GM19351 (cell line): ENCODE measurements at regions not wholly inside any gene's neighbourhood (a gene's known extent, or its start where the extent isn't known, plus 50 kb on each side); places are given as distances from the start of the nearest gene placed in this dataset.
"Not testable (repeated sequence)": the region's sequence is repeated elsewhere in the genome, so short reads cannot be mapped to it uniquely, and the experiment has no call there.

ENCODE experiments used
- ATAC-seq: cut with Tn5 transposase; IDR thresholded peaks from one replicate; pipeline ENCODE4 v1.9.1; 2021; ENCODE audit warnings: mild to moderate bottlenecking, moderate library complexity; ENCODE audit not compliant: unreplicated experiment

DNA sequence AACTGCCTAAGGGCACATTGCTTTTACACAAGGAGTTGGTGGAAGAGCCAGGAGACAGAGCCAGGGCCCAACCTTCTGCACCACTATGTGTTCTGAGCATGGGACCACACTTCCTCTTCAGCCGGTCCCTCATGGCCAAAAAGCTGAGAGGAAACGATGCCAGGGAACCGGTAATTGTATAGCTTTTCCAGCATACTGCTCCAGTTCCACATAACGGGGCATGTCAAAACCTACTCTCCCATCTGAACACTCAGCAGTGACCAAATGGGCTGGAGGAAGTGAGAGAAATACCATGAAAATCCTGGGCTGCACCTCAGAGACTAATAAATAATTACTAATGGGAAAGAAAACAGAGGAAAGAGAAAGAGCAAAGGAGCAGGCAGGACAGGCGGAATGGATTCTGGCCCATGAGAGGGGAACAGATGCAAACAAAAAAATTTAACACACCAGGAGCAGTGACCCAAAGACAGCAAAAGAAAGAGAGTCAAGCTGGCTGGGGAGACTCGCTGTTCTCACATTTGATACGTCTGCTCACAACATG is 52.0 kb upstream of the BMP2 start:
- no peak for ATAC-seq

DNA sequence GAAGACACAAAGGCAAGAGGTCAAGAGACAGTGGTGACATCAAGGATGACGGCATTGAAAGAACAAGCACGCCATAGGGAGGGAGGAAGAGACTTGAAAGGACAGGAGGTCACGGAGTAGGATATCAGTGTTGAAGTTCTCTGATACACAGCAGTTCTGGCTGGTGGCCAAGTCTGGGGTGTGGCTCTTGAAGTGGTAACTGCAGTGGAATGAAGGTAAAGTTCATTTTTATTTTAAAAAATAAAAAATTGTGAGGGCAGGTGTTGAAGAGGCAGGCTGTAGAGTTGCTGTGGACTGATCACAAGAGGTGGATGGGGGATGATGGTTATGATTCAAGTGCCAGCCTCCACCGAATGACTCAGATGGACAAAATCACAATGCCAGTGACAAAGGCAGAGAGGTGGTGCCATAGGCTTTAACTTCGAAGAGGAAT is 53.2 kb upstream of the BMP2 start:
- no peak for ATAC-seq

DNA sequence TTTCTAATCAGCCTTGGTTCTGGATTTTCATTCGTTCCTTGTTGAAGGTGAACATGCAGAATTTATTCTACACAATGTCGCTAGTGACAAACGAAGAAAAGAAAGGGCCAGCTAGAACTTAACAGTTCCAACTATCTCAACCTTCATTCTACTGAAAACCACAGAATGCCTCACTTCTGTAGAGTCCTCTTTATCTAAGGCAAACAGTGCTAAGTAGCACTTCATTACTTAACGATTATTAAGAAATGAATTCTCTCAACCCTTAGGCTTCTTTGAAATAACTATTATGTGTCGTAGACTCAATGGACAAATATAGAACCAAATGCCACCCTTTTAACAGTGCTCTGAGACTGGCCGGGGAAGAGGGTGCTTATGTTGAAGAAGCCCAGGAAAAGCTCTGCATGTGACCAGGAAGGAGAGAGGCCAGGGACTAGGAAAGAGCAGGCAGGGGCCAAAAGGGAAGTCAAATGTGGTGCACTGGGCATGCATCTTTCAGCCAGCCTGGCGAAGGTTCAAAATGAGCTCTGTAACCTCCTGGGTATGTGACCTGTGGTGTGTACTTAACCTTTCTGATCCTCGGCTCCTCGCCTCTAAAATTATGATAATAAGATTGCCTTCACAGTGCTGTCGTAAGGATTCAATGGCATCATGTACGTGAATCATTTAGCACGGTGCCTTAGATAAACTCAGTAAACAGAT is 55.4 kb upstream of the BMP2 start:
- no peak for ATAC-seq

DNA sequence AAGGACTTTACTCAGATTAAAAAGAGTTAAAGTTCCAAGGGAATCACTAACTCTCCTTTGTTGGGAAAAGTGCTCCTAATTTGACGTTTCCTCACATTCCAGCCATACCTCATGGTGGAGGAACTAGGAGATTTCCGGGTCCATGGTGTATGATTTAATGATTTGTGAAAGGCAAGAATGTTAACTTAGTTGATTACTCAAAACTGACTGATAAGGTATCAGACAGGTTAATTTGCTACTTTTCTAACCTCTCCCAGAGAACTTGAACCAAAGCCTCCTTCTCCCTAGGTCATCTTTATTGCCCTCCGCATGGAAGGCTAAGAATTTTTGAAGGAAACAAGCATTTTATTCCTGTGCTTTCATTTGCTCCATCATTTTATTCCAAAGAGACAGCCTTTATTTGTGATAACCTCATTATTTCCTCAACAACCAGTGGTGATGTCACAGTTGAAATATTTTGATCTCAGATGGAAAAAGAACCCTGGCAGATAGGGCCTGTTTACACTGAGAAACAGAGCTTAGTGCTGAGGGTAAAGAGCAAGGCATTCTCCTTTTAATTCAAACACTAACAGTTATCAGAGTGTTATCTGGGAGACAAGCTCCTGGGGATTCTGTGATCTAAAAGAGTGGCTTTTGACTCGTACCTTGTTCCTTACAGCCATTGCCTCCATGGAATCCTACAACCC is 57.4 kb upstream of the BMP2 start:
- ATAC-seq: no peak

DNA sequence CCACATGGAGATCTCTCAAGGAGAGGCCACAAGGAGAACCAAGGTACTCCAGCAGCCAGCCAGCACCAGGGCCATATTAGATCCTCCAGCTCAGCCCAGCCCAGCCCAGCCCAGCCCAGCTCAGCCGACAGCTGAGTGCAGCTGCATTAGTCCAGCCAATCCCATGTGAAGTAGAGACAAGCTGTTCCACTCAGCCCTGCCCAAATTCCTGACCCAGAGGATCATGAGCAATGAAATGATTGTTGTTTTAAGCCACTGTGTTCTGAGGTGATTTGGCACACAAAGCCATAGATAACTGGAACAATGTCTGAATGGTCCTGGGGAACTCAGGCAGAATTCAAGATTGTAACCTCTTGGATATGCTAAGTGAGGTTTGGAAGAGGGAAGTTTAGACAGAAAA is 59.5 kb upstream of the BMP2 start:
- ATAC-seq: no peak

DNA sequence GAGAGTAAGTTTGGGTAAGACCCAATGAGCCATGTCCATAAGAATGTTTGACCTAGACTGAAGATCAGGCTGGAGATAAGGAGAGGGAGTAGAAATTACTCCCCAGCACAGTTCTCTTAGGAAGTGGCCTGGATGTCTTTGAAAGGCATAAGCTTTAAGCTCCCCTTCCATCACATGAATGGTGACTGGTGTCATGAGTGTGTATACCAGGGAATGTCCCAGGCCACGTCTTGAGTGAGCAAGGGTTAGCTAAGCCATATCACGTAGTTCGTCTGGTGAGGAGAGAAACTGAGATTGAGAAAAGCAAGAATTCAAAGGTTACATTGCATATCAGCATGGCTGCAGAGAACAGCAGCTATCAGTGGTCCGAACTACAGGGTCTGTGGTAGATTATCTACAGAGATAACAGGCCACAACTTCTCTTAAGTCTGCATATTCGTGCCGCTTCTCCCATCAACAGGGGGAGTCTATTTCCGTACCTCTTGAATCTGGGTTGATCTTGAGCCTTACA is 60.1 kb upstream of the BMP2 start:
- no peak for ATAC-seq

DNA sequence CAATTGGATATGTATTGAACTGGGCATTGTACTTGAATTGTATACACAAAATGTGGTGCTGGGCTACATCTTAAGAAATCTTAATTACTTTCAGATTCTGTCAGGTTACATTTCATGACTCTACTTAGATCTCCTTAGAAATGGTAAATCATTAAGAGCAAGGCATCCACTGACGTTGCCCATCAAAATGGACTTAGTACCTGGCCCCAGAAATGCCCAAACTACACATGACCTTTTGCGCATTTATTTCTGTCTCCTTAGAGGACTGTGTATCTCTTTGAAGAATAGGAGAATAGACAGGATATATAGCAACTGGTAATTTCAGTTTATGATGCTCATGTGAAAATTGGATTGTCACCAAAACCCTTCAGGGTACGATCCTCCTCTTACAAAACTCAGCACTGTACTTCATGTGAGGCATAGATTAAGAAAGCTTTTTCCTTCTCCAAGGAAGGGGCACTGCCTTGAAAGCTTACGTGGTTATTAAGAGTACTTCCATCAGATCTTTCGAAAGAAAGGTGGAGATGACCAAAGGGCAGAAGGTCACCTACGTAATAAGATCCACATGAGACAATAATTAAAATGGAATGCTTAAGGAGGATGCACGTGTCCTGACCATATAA is 61.4 kb upstream of the BMP2 start:
- no peak for ATAC-seq

DNA sequence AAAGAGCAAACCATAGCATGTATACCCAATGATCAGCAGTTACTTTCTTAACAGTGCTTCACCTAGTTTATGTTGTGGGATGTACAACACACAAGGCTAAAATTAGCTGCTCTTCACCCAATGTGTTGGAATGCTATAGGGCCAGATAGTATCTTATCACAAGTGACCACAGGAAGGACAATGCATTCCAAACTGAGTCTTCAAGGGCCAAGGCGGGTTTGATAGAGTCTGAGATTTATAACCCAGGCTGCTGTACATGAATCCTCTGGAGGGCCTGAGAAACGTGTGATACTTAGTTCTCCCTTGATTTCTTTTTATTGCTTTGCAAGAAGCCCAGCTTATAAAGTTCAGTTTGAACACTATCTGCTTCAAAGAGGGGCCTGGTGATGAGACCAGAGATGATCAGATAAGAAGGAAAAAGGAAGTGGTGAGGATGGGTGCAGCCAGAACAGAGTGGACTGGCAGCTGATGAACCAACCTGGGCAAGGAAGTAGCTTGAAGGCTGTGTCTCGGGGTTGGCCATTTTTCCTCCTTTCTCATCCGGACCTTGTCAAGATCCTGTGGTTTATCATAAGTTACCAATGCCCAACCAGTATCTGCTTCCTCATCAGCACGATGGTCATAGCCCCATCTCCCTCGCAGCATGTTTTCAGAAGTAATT is 62.2 kb upstream of the BMP2 start:
- no peak for ATAC-seq

DNA sequence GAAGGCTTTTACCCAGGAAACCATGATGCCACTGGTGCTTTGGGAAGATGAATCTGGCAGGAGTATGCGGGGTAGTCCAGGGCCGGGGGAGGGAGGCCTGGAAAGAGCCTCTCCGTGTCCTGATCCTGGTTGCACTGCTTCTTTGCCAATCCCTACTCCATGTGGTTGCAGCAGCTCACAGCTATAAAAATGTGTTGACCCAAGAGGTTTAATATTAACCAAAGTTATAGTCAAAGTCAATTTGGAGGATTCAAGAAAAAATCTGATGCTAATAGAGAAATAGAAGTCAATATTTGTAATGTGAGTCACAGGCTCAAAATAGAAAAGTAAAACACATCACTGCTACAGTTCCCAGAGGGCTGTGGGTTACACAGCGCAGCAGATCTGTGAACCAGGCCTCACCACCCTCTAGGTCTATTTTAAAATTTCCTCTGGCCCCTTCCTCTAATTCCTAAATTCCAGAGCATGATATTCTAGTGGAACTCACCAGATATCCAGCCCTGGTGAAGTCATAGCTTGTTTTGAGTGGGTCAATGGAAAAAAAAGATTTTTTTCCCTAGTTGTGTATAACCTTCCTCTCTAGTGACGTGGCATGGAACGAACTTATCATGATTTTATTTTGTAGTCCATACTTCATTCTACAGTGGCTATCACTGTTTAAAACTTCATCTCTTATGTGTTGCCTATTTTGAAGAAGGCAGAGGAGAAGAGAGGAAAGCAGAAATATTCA is 63.2 kb upstream of the BMP2 start:
- no peak for ATAC-seq

DNA sequence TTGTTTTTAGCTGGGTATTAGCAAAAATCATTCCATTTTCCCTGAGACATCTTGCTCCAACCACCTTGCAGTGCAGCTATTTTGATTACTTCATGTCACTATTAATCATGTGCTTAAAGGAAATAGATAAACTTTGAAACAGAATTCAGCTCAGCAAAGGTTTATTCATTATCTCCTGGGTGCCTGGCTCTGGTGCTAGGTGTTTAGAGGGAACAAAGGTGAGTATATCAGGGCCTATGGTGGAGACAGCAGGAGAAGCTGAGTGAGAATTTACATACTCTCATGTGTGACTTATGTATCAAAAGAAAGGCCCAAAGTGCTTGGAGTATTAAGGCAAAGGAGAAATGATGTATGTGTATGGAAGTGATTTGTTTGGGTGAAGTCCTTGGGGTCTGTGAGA is 63.8 kb upstream of the BMP2 start:
- no peak for ATAC-seq

DNA sequence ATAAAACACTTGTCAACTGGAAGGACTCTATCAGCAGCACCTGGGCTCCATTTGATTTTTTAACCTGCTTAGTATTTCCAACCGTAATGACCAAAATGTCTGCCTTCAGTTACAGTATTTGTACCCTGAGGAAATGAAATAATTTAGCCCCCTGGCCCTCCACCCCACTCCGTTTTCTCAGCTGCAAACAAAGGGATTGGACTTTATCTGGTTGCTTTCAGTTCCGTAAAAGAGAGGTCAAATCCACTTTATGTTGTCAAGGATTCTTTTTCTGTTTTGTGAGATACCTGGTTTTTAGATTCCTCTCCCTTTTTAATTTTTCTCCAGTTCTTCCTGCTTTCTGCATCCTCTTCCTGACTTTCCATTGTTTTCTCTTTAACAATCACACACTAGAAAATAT is 64.4 kb upstream of the BMP2 start:
- no peak for ATAC-seq

DNA sequence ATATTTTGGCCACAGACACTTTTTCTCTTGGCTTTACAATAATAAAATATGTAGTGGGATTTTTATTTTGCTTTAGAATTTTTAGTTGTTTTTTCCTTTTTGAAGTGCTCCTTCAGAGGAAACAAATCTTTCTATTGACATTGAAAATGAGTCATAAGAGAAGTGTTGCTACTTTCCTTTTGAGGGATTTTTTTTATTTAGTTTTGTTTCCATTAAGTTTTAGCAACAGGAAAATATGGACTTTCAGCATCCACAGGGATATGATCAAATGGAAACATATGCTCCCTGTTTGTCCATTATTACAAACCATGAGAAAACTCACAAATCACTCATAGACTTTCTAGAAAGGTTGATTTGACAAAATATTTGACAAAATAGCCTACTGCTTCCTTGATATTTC is 65.3 kb upstream of the BMP2 start:
- no peak for ATAC-seq

DNA sequence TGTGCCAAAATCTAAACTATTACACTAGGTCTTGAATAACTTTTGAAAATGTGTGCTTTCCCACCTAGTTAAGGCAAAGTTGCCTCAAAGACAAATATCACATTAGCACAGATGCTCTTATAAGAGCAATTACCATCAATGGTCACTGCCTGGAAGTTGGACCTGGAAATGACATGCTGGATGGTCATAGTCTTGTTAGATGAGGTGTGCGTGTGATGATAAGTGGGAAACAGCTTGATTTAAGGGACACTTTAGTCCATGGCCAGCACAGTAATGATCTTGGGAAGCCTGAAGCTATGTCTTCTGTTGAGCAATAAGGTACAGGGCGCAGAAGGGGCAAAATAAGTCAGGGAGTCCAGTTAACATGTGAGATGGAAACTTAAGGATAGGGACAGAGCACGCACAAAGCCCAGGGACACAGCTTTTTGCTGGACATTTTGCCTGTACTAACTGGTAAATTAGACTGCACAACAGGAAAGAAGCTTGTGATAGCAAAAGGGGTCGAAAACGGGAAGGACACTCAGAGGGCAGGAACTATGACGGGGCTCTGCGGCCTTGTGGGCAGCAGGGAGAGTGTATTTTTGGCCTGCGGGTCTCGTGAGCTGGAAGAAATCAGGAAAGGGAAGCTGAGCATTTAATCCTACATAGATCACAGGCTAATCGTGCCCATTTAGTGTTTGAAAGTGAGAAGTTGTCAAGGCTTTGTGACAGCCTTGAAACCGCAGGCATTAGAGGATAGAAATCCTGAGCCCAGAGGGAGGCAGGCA is 66.7 kb upstream of the BMP2 start:
- ATAC-seq: no peak

DNA sequence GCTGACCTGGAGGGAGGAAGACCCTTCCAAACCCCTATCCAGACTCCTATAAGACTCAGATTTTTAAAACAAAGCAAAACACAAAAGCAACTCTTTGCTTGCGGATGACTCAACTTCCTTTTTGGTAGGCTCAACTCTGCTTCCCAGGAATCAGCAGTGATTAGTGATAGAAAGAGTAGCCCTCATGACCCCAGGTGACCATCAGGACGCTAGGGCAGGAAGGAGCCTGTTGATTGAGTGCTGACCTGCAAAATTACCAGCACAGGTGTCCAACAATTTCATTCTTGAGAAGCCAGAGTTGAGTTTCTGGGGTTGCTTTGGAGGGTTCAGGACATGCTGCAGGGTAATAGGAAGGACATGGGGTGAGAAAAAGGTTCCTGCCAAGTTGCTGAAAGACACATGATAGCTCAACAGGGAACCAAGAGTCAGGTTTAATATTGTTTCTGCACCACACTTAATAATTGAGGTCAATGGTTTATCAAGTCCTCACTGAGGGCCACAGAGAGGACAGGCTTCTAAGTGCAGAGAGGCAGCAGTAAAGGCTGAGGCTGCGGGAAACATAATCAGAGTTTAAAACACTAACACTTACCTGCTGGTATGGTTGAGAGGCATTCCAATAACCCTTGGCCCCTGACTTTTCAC is 67.4 kb upstream of the BMP2 start:
- no peak for ATAC-seq

DNA sequence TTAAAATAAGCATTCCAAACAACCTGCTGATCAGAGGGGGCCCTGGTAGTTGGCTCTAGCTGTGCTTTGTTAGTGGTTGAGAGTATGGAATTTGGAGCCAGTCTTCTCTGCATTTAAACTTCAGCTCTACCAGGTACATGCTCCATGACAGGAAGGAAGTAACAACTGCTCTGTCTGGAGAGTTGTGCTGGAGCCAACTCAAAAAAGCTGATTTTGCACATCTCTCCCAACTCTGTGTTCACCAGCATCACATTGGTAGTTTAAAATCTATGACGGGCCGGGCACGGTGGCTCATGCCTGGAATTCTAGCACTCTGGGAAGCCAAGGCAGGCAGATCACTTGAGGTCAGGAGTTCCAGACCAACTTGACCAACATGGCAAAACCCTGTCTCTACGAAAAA is 68.8 kb upstream of the BMP2 start:
- ATAC-seq: no peak

DNA sequence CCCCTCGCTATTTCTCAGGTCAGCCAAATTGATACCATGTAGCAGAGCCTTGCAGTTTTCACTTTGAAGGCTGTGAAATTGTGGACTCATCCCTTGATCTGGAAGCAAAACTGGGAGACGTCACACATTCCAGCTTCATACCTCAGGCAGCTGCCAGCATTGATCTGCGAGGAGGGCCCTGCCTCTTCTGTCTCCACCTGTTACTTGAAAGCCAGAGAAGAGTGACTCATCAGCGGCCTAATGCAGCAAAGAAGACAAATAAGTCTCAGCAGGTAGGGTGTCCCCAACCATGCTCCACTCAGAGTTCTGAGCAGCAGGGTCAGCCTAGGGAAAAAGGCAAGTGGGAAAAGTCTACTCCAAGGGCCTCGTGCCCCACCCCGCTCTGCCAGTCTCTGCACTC is 69.4 kb upstream of the BMP2 start:
- ATAC-seq: no peak

DNA sequence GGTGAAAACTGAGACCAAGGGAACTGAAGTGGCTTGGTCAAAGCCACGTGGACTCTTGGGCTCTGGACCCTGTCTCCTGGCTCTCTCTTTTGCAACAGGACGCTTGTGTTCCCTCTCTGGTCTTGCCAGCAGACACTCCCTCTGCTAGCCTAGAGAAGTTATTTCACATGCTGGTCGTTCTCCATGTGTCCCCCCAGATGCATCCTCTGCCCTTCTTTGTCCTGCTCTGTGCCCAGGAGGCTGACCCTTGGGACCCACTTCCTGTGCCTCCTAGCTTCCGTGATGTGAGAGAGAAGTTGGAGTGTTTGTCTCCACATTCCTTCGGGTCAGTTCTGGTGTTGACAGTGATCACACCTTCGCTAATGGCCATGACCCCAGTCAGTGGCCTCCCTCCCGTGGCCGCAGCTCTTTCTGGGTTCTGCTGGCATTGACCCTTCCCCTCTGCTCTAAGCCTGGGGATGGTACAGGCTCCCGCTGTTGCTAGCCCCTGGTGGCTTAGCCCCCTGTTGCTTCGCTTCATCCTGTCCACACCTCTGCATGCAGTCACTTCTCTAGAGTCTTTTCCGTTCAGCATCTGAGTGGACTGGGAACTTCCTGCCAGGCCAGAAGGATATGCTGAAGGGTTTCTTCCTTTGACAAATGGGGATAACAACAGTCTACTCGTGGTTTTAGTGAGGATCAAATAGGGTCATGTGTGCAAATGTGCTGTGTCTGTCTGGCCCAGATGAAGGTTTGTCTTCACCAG is 70.1 kb upstream of the BMP2 start:
- no peak for ATAC-seq

DNA sequence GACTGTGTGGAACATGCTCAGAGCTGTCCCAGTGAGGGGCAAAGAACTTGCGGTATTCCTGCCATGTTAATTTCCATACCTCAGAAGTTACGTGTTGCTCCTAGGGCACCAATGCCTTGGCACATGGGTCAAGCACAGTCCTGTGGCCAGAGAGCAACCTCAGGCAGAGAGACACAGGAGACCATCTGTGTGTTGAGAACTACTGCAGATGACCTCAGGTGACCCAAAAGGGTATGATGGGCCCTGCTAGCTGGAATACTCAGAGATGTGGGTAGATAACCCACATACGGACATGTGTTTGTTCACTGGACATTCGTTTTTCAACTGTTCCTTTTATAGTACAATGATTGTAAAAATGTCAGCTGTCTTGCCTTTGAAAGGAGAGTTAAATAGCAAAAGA is 71.5 kb upstream of the BMP2 start:
- no peak for ATAC-seq

DNA sequence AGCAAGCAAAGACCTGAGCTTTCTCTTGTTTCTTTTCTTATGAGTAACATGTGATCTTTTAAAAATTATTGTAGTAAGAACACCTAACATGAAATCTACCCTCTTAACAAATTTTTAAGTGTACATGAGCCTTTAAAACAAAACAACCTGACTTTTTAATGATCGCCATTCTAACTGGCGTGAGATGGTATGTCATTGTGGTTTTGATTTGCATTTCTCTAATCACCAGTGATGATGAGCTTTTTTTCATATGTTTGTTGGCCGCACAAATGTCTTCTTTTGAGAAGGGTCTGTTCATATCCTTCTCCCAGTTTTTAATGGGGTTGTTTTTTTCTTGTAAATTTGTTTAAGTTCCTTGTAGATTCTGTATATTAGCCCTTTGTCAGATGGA is 73.7 kb upstream of the BMP2 start:
- not testable (repeated sequence) for ATAC-seq
